HFFc6 (cell line): ENCODE measurements at regions not wholly inside any gene's neighbourhood (a gene's known extent, or its start where the extent isn't known, plus 50 kb on each side); places are given as distances from the start of the nearest gene placed in this dataset.

ENCODE experiments used
- DNase-seq: peaks from one replicate; pipeline ENCODE4 v3.0.0-alpha.2; 2018
- H3K27ac Mint-ChIP-seq: 2 replicates; pipeline ENCODE4 v1.8.0; 2020; ENCODE audit warnings: mild to moderate bottlenecking, mixed read lengths
- H3K27me3 Mint-ChIP-seq: 2 replicates; pipeline ENCODE4 v1.8.0; 2021; ENCODE audit warnings: mild to moderate bottlenecking, moderate library complexity, mixed read lengths; ENCODE audit not compliant: insufficient read depth
- H3K36me3 Mint-ChIP-seq: 2 replicates; pipeline ENCODE4 v1.8.0; 2021; ENCODE audit warnings: low read depth, mixed read lengths
- H3K4me1 Mint-ChIP-seq: 2 replicates; pipeline ENCODE4 v1.8.0; 2020; ENCODE audit warnings: low read depth, mixed read lengths
- H3K4me3 Mint-ChIP-seq: 2 replicates; pipeline ENCODE4 v1.8.0; 2020; ENCODE audit warnings: mild to moderate bottlenecking, moderate library complexity, mixed read lengths
- H3K9me3 Mint-ChIP-seq: 2 replicates; pipeline ENCODE4 v1.8.0; 2020; ENCODE audit warnings: mild to moderate bottlenecking, mixed read lengths
- TF ChIP-seq, protein P1 (sequence below): fragments of 200-600 bp; sonication (generic); IDR thresholded peaks from 2 replicates; pipeline ENCODE4 v1.5.0; 2021; ENCODE audit warnings: antibody characterized with exemption, mild to moderate bottlenecking

DNA sequence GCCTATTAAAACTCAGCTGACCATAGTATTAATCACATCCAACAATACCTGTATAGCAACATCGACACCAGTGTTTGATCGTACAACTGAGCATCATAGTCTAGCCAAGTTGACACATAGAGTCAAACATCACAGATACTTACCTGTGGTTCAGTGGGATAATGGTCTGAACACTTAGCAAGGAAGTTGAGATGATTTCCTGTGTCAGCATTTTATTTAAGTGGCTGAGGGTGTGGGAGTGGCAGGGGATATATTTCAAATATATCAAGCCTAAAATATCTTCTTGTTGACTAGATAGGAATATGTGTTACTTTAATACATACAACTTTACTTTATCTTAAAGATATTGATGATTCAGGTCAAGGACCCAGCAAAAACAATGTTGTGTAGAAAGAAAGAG is 1038.6 kb downstream of the TSN start:
- Mint-ChIP-seq H3K36me3 (no peaks in the 10 kb centered on the region), H3K9me3 (peaks cover 34% of the 10 kb centered on the region), H3K27ac (no peak overlapping the region), H3K4me3 (no peak overlapping the region), H3K27me3 (no peaks in the 10 kb centered on the region), H3K4me1 (no peaks in the 10 kb centered on the region)
- DNase-seq, result no peak
- TF ChIP-seq, protein P1, sequence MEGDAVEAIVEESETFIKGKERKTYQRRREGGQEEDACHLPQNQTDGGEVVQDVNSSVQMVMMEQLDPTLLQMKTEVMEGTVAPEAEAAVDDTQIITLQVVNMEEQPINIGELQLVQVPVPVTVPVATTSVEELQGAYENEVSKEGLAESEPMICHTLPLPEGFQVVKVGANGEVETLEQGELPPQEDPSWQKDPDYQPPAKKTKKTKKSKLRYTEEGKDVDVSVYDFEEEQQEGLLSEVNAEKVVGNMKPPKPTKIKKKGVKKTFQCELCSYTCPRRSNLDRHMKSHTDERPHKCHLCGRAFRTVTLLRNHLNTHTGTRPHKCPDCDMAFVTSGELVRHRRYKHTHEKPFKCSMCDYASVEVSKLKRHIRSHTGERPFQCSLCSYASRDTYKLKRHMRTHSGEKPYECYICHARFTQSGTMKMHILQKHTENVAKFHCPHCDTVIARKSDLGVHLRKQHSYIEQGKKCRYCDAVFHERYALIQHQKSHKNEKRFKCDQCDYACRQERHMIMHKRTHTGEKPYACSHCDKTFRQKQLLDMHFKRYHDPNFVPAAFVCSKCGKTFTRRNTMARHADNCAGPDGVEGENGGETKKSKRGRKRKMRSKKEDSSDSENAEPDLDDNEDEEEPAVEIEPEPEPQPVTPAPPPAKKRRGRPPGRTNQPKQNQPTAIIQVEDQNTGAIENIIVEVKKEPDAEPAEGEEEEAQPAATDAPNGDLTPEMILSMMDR, result no peak

DNA sequence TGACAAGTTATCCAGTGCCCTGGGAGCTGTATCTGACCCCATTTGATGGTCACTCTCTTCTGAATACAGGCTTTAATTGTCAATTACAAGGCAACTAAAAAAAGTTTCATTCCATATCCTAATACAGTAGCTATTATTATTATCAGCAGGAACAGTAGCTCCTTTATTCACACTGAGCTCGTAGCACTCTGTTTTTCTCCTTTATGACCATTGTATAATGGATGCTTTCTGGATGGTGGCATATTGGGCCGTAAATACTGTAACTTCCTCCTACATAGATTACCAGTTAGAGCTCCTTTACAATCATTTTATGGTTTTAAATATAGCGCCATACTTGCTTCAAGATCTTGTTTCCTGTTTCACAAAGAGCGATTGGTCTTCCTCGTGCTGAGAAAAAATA is 1040.3 kb downstream of the TSN start:
- no peak for DNase-seq
- Mint-ChIP-seq H3K36me3 (no peaks in the 10 kb centered on the region), H3K4me3 (no peak overlapping the region), H3K9me3 (peaks cover 26% of the 10 kb centered on the region), H3K27ac (no peak overlapping the region), H3K4me1 (no peaks in the 10 kb centered on the region), H3K27me3 (no peaks in the 10 kb centered on the region)
- TF ChIP-seq, protein P1, result no peak

DNA sequence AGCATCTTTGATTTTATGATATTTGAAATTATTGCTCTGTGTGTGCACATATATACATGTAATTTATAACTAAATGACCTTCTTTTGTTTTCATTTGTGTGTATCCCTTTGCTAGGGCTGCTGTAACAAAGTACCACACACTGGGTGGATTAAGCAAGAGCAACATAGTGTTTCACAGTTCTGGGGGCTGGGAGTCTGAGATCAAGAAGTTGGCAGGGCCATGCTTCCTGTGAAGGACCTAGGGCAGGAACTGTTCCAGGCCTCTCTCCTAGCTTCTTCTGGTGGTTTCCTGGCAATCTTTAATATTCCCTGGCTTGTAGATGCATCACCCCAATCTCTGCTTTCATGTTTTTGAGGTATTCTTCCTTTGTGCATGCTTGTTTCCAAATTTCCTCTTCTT is 1043.9 kb downstream of the TSN start:
- Mint-ChIP-seq H3K4me3 (no peak overlapping the region), H3K27me3 (no peaks in the 10 kb centered on the region), H3K4me1 (no peaks in the 10 kb centered on the region), H3K9me3 (peaks cover 28% of the 10 kb centered on the region), H3K27ac (no peak overlapping the region), H3K36me3 (no peaks in the 10 kb centered on the region)
- no peak for DNase-seq
- TF ChIP-seq, protein P1, result no peak

GRCh38 chr2:122800781-122801180 is 1045.3 kb downstream of the TSN start:
- DNase-seq, result no peak
- H3K9me3 Mint-ChIP-seq, result peaks cover 19% of the 10 kb centered on the region
- H3K27ac Mint-ChIP-seq, result no peak overlapping the region
- no peak overlapping the region for H3K4me3 Mint-ChIP-seq
- H3K4me1 Mint-ChIP-seq, result no peaks in the 10 kb centered on the region
- TF ChIP-seq, protein P1, result no peak
- H3K27me3 Mint-ChIP-seq, result no peaks in the 10 kb centered on the region
- H3K36me3 Mint-ChIP-seq, result no peaks in the 10 kb centered on the region

DNA sequence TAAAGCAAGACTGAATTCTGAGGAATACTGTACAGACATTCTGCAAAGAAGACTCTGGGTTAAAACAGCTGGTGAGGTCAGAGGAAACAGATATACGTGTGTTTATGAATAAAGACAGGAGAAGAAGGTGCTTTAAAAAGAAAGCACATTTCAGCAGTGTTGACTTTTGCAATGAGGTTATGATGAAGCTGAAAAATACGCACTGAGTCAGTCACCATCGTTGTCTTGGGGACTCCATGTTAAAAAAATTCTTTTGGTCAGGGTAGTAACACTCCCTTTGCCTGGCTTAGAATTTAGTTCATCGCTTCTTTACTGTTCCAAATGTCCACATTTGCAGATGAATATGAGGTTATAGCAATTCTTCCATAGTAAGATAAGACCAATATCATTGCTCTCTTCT is 1049.0 kb downstream of the TSN start:
- no peak overlapping the region for H3K27ac Mint-ChIP-seq

More for the DNA sequence above, 1049.0 kb downstream of the TSN start:
- H3K4me1 Mint-ChIP-seq, result no peaks in the 10 kb centered on the region
- no peak overlapping the region for H3K4me3 Mint-ChIP-seq
- no peaks in the 10 kb centered on the region for H3K27me3 Mint-ChIP-seq
- peaks cover 30% of the 10 kb centered on the region for H3K9me3 Mint-ChIP-seq
- TF ChIP-seq, protein P1, result no peak
- H3K36me3 Mint-ChIP-seq, result no peaks in the 10 kb centered on the region; the same call in 1 of the 2 replicates
- no peak for DNase-seq
